GM15510 (cell line): ENCODE measurements at regions not wholly inside any gene's neighbourhood (a gene's known extent, or its start where the extent isn't known, plus 50 kb on each side); places are given as distances from the start of the nearest gene placed in this dataset.
A peak's percentile ranks its signal among the peaks of the same experiment; 100 is the strongest.

ENCODE experiments used
- POLR2A ChIP-seq: IDR thresholded peaks from 3 replicates; pipeline ENCODE4 v1.6.1; 2011; ENCODE audit warnings: borderline replicate concordance; ENCODE audit not compliant: insufficient read length; ENCODE audit errors: extremely low read depth

DNA sequence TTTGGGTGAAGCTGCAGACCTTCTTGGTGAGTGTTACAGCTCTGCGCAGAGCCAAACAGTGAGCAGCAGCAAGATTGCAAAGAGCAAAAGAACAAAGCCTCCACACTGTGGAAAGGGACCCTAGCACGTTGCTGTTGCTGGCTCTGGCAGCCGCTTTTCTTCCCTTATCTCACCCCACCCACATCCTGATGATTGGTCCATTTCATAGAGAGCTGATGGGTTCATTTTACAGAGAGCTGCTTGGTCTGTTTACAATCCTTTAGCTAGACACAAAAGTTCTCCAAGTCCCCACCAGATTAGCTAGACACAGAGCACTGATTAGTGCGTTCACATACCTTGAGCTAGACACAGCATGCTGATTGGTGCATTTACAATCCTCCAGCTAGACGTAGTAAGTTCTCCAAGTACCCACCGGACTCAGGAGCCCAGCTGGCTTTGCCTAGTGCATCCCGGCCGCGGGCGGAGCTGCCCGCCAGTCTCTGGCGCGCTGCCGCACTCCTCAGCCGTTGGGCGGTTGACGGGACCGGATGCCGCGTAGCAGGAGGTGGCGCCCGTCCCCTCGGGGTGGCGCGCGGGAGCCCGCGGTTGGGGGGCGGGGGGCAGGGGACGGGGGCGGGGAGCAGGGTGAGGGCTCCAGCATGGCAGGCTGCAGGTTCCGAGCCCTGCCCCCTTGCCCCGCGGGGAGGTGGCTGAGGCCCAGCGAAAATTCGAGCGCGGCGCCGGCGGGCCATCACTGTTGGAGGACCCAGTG lies 201.4 kb upstream of the C1QTNF3 start:
- peak; percentile 35 for TF ChIP-seq POLR2A

- no peak for TF ChIP-seq POLR2A
These were observed 246.8 kb upstream of the RAI14 start for GRCh38 chr5:34409373-34409772.

DNA sequence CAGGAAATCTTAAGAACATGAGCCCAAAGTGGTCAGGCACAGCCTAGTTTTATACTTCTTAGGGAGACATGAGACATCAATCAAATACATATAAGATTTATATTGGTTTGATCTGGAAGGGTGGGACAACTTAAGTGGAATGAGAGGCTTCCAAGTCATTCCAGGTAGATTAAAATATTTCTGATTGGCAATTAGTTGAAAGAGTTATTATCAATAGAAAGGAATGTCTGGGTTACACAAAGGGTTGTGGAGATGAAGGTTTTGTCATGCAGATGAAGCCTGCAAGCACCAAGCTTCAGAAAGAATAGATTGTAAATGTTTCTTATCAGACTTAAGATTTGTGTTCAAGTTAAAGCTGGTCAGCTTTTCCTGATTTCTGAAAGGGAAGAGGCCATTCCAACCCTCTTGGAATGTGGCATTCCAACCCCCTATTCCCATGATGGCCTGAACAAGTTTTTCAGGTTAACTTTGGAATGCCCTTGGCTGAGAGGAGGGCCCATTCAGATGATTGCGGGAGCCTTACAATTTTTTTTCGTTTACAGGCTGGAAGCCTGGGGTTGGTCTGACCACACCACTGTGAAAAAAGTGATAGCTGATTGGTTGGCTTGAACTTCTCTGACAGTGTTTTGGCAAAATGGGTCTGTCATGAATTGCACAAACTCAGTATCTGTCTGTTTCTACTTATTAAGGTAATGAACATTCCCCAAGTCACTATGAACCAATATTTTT lies 245.6 kb upstream of the RAI14 start:
- TF ChIP-seq POLR2A: no peak

- TF ChIP-seq POLR2A: no peak
These were observed 244.4 kb upstream of the RAI14 start for GRCh38 chr5:34411470-34412346.

DNA sequence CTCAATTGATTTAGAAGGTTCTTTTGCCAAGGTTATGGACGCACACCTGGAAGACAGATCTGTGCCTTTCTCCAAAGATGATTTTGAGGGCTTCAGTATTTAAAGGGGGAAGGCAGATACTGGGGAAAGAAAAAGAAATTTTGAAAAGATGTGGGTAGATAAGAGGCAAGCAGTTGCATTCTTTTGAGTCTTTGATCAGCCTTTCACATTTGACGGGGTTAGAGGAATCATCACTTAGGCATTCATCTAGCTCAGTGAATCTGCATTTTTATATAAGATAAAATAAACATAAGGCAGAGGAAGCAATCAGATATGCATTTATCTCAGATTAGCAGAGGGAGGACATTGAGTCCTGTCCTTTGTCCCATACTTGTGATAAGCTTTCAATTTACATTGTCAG lies 243.4 kb upstream of the RAI14 start:
- no peak for TF ChIP-seq POLR2A

DNA sequence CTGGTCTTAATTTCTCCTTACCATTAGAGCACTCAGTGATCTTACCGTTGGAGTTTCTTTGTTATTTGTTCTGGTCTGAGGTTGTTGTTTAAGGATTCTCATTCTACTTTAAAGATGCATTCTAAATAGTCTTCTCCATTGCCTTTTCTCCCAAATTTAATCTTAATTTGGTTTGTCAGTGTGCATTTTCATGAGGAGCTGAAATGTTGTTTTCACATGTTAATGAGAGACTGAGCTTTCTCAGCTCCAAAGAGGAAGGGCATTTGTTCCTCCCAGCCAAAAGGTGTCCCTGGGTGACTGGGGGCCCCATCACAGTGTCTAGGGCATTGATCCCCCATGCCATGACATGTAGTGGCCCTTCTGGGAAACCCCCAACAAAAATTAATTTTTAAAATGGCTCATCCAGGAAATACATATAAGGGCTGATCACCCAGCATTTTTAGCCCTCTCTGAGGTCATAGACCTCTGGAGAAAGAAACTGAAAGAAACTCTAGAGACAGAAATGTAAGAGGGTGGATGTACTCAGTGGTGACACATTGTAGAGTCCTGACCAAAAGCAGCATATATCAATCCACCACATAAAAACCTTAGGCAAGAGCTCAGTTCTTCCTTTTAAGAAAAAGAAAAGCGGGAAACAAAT lies 240.4 kb upstream of the RAI14 start:
- no peak for TF ChIP-seq POLR2A

DNA sequence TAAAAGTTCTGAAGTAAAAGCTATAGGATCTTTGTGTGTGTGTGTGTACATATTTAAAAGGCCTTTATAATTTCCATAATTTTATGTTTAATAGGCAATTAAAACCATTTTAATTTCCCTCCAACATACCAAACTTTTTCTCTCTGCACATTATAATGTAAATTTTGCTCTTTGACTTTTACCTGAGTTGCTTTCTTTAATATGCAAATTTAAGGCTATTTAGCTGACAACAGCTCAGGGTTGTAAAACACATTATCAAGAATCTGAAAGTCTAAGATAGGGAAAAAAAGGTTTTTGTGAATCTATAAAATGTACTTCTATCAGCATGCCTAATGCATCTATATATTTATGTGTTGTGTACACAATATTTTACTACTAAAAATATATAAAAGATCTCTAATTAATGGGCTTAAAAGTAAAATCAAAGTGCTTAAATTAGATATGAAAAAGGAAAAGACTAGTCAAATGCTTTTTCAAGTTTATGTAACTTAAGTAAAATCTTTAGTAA lies 239.6 kb upstream of the RAI14 start:
- TF ChIP-seq POLR2A: no peak

- TF ChIP-seq POLR2A: no peak
These were observed 219.2 kb upstream of the RAI14 start for GRCh38 chr5:34436761-34437501.

GRCh38 chr5:34439601-34440000 lies 216.5 kb upstream of the RAI14 start:
- TF ChIP-seq POLR2A: no peak

DNA sequence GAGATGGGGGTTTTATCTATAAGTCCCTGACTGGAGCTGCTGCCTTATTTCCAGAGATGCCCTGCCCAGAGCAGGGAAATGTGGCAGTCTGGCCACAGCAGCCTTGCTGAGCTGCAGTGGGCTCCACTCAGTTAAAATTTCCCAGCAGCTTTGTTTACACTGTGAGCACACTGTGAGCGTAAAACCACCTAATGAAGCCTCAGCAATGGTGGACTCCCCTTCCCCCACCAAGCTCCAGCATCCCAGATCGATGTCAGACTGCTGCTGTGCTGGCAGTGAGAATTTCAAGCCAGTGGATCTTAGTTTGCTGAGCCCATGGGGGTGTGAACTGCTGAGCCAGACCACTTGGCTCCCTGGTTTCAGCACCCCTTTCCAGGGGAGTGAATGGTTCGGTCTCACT lies 208.7 kb upstream of the RAI14 start:
- TF ChIP-seq POLR2A: no peak

DNA sequence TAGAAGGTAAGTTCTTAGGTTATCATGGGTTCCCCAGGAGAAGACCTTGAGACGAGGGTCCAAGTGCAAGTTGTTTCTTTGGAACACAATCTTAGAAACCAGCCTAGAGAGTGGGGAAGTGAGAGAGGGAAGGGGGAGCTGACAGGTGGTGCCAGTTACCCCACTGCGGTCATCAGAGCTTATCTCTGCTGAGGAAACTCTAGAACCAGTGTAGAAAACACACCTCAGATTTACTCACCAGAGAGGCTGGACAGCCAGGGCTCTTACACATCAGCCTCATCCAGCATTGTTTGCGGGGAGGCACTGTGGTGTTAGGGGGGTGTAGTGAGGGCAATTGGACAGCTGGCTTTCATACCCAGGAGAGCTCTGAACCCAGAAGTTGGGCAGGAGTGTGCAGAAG lies 206.5 kb upstream of the RAI14 start:
- no peak for TF ChIP-seq POLR2A

DNA sequence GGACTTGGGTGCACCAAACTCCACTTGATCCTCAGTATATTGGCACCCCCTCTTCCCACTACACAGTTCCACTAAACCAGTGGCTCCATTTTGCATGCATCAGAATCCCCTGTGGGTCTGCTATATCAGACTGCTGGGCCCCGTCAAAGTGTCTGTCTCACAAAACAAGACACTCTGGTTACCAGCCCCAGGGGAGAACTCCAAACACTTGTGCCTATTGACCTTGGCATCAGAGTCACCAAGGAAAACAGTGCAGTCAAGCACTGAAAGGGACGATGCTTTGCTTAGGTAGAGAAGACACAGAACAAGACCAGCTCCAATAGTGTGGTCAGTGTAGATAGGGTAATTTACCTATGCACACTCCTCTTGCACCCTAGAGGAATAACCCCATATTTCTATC lies 205.8 kb upstream of the RAI14 start:
- no peak for TF ChIP-seq POLR2A

- no peak for TF ChIP-seq POLR2A
These were observed 203.8 kb upstream of the RAI14 start for GRCh38 chr5:34452170-34452828.
